Adrenal gland (tissue), 9 donors: ENCODE measurements at regions not wholly inside any gene's neighbourhood (a gene's known extent, or its start where the extent isn't known, plus 50 kb on each side); places are given as distances from the start of the nearest gene placed in this dataset.

ENCODE experiments used
- DNase-seq, 7 donors: peaks; one replicate each; pipeline ENCODE4 v3.0.0-alpha.2; 2019 to 2020
- H3K27ac ChIP-seq, 5 donors: fragments of 200-600 bp; sonication (generic) in 4 of 5; 1 replicate in 3 of 5; 2 replicates in 2 of 5; pipeline versions ENCODE4 v1.5.1 to v1.8.0; 2016 to 2020; ENCODE audit warnings: mild to moderate bottlenecking in 1 of 5
- H3K27me3 ChIP-seq: fragments of 200-600 bp; 2 replicates; pipeline ENCODE4 v1.8.0; 2021
- H3K36me3 ChIP-seq, 2 donors: fragments of 200-600 bp; replicated peaks in 1 of 2; 1 replicate in 1 of 2; 2 replicates in 1 of 2; pipeline versions ENCODE4 v1.5.1 to v1.8.0; 2018 to 2022
- H3K4me1 ChIP-seq, 2 donors: fragments of 200-600 bp; replicated peaks in 1 of 2; 1 replicate in 1 of 2; 2 replicates in 1 of 2; pipeline versions ENCODE4 v1.5.1 to v1.8.0; 2018 to 2021
- H3K4me3 ChIP-seq, 4 donors: fragments of 200-600 bp; sonication (generic) in 3 of 4; one replicate each; pipeline ENCODE4 v1.5.1; 2016 to 2018
- H3K9me3 ChIP-seq, 3 donors: fragments of 200-600 bp; sonication (generic) in 1 of 3; replicated peaks in 1 of 3; 1 replicate in 2 of 3; 2 replicates in 1 of 3; pipeline versions ENCODE4 v1.5.1 to v1.8.0; 2016 to 2021
- POLR2A ChIP-seq, 2 donors: fragments of 450-650 bp; IDR thresholded peaks; one replicate each; pipeline ENCODE4 v1.6.1; 2017; ENCODE audit warnings: antibody characterized with exemption in 2 of 2, mild to moderate bottlenecking in 2 of 2, moderate library complexity in 1 of 2
- WGBS, 4 donors: extraction: QIAGEN DNeasy Blood & Tissue Kit in 2 of 4; methylation state at CpG; one replicate each; pipeline versions ENCODE4 v1.1.5 to v1.1.7; 2013 to 2017; 5-methylcytosine and 5-hydroxymethylcytosine counted together
- intact Hi-C, 2 donors: fragments of 100-400 bp; cut with DNase I; formaldehyde crosslinking; loops; one replicate each; pipeline versions ENCODE4 v1.14.1 to v1.15.0; 2022 to 2023
- TF ChIP-seq, protein P1 (sequence below), 6 experiments: fragments of 450-650 bp in 4 of 6; fragments of 200-600 bp in 2 of 6; sonication (generic) in 1 of 6; IDR thresholded peaks; 1 replicate in 5 of 6; 2 replicates in 1 of 6; pipeline versions ENCODE4 v1.5.1 to v1.8.0; 2016 to 2021; ENCODE audit warnings: antibody characterized with exemption in 6 of 6, mild to moderate bottlenecking in 2 of 6, moderate library complexity in 1 of 6
- donor health status: healthy with polysubstance abuse.
- donor health status: Bipolar disorder and iron deficiency.
- donor health status: DM: yes; HTN: yes; CAD: no.
- donor health status: DM: no; HTN: no; CAD: no.
- donor health status: DM: no; HTN: no; CAD: no.

DNA sequence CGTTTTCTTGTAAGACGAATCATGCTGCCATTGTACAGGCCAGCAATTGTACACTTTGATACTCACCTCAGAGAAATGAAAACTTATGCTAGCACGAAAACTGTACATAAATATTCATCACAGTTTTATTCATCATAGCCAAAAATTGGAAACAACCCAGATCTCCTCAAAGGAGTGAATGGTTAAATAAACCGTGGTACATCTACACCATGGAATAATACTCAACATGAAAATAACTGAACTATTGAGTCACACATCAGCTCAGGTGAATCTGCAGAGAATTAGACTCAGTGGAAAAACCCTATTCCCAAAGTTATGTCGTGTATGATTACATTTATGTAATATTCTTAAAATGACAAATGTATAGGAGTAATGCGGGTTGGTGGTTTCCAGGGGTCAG lies 251.0 kb upstream of the HDAC4 start:
- TF ChIP-seq, protein P1, sequence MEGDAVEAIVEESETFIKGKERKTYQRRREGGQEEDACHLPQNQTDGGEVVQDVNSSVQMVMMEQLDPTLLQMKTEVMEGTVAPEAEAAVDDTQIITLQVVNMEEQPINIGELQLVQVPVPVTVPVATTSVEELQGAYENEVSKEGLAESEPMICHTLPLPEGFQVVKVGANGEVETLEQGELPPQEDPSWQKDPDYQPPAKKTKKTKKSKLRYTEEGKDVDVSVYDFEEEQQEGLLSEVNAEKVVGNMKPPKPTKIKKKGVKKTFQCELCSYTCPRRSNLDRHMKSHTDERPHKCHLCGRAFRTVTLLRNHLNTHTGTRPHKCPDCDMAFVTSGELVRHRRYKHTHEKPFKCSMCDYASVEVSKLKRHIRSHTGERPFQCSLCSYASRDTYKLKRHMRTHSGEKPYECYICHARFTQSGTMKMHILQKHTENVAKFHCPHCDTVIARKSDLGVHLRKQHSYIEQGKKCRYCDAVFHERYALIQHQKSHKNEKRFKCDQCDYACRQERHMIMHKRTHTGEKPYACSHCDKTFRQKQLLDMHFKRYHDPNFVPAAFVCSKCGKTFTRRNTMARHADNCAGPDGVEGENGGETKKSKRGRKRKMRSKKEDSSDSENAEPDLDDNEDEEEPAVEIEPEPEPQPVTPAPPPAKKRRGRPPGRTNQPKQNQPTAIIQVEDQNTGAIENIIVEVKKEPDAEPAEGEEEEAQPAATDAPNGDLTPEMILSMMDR (IDR thresholded peaks at IDR 0.05) = no peak
- no peak for TF ChIP-seq POLR2A (IDR thresholded peaks at IDR 0.05)
- no peak for DNase-seq
- Histone ChIP-seq H3K27me3 (peaks cover 4% of the 10 kb centered on the region), H3K9me3 (no peaks in the 10 kb centered on the region), H3K4me3 (no peak overlapping the region), H3K36me3 (no peaks in the 10 kb centered on the region), H3K27ac (no peak overlapping the region), H3K4me1 (no peaks in the 10 kb centered on the region)
- WGBS, 4 donors = 77 to 88% (median 84%) methylated on average over 6 of the region's 6 CpGs
- intact Hi-C loops = no loop called here

DNA sequence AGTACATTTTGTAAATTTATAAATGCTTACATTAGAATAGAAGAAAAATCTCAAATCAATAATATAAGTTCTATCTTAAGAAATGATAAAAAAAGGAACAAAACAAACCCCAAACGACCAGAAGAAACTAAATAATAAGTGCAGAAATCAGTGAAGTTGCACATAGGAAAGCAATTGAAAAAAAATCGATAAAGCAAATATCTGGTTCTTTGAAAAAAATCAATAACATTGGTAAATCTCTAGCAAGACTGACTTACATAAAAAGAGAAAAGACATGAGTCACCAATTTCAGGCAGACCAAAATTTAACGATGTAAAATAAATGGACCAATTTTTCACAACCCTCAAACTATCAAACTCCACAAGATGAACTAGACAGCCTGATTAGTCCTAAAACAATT lies 249.9 kb upstream of the HDAC4 start:
- TF ChIP-seq, protein P1 (IDR thresholded peaks at IDR 0.05) = no peak
- no peak for TF ChIP-seq POLR2A (IDR thresholded peaks at IDR 0.05)
- no peak for DNase-seq
- Histone ChIP-seq H3K4me3 (no peak overlapping the region), H3K9me3 (no peaks in the 10 kb centered on the region), H3K36me3 (no peaks in the 10 kb centered on the region), H3K27me3 (peaks cover 16% of the 10 kb centered on the region), H3K4me1 (no peaks in the 10 kb centered on the region), H3K27ac (no peak overlapping the region)
- intact Hi-C loops = no loop called here
- 72 to 76% (median 75%) methylated on average over 3 of the region's 3 CpGs for WGBS, 4 donors

DNA sequence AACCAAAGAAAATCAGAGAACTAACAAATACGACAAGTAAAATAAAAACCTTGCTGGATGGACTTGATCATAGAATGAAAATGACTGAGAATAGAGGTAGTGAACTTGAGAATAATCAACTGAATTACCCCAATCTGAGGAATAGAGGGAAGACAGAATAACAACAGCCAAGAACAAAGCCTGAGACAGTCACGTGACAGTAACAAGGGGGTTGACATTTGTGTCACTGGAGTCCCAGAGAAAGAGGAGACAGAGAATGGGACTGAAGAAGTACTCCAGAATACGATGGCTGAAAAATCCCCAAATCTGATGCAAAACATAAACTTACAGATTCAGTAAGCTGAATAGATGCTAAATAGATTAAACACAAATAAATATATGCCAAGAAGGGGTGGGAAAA lies 248.5 kb upstream of the HDAC4 start:
- H3K4me1 ChIP-seq = no peaks in the 10 kb centered on the region
- TF ChIP-seq, protein P1 (IDR thresholded peaks at IDR 0.05) = no peak
- TF ChIP-seq POLR2A (IDR thresholded peaks at IDR 0.05) = no peak
- H3K27ac ChIP-seq = no peak overlapping the region
- no peak for DNase-seq
- no peak overlapping the region for H3K4me3 ChIP-seq
- peaks cover 16% of the 10 kb centered on the region for H3K27me3 ChIP-seq
- 80 to 89% (median 84%) methylated on average over 3 of the region's 3 CpGs for WGBS, 4 donors
- no peaks in the 10 kb centered on the region for H3K36me3 ChIP-seq
- no peaks in the 10 kb centered on the region for H3K9me3 ChIP-seq
- intact Hi-C loops = no loop called here

DNA sequence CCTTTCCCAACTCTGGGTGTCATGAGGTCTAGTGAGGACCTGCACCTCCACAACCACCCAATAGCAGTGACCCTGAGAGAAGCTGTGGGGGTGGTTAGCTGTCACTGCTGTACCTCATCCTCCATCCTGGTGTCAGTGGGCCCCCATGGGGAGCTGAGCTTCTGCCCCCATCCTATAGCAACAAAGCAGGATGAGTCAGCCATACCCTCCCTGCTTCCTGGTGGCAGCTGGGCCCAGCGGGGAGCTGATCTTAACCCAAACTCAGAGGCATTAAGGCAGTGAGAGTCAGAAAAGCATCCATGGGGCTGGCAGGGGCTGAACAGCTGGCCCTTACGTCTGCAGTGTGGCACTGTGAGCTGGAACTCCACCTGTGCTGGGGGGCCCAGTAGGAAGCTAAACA lies 247.8 kb upstream of the HDAC4 start:
- Histone ChIP-seq H3K27ac (no peak overlapping the region), H3K4me3 (no peak overlapping the region), H3K4me1 (no peaks in the 10 kb centered on the region), H3K27me3 (peaks cover 16% of the 10 kb centered on the region), H3K9me3 (no peaks in the 10 kb centered on the region), H3K36me3 (no peaks in the 10 kb centered on the region)
- intact Hi-C loops = no loop called here
- peak in 1 of 7 donors; percentile 18 for DNase-seq
- TF ChIP-seq POLR2A (IDR thresholded peaks at IDR 0.05) = no peak
- TF ChIP-seq, protein P1 (IDR thresholded peaks at IDR 0.05) = no peak
- 60 to 90% (median 81%) methylated on average over 1 to 2 of the region's 2 CpGs for WGBS, 4 donors
